AG04449 (cell line): ENCODE measurements at regions not wholly inside any gene's neighbourhood (a gene's known extent, or its start where the extent isn't known, plus 50 kb on each side); places are given as distances from the start of the nearest gene placed in this dataset.

Experiments used
- CTCF ChIA-PET: fragments of 350-600 bp; formaldehyde crosslinking; extraction: SDS; loops from one replicate; lab custom pipeline; 2021; ENCODE audit warnings: antibody characterized with exemption; lab: Yijun Ruan, JAX
- POLR2A ChIA-PET: fragments of 400-600, 350-600 bp; formaldehyde crosslinking; extraction: SDS; loops from one replicate; lab custom pipeline; 2020; ENCODE audit warnings: antibody characterized with exemption, inconsistent platforms; lab: Yijun Ruan, JAX
- DNase-seq: peaks from one replicate; pipeline ENCODE4 v3.0.0-alpha.2; 2010; ENCODE audit warnings: low read depth, low spot score
- H3K4me3 ChIP-seq: 2 replicates; pipeline ENCODE4 v1.5.1; 2011; ENCODE audit warnings: low read depth, mild to moderate bottlenecking, control low read depth, low read length
- CTCF ChIP-seq: IDR thresholded peaks from one replicate; pipeline ENCODE4 v1.5.1; 2011; ENCODE audit warnings: mild to moderate bottlenecking, moderate library complexity, low read length, control low read depth, inconsistent platforms; ENCODE audit not compliant: insufficient read depth; ENCODE audit errors: missing control alignments

- DNase-seq, result no peak
- CTCF ChIA-PET, result no interaction called here
- H3K4me3 ChIP-seq, result no peak overlapping the region
- POLR2A ChIA-PET, result no interaction called here
- no peak for TF ChIP-seq CTCF
Measured at GRCh38 chr6:8526624-8527023, 91.3 kb upstream of the SLC35B3 start.

- ChIA-PET CTCF (no interaction called here), POLR2A (no interaction called here)
- H3K4me3 ChIP-seq, result no peak overlapping the region
- TF ChIP-seq CTCF, result no peak
- no peak for DNase-seq
Measured at GRCh38 chr6:8525370-8525769, 90.0 kb upstream of the SLC35B3 start.

- TF ChIP-seq CTCF, result no peak
- no peak overlapping the region for H3K4me3 ChIP-seq
- POLR2A ChIA-PET, result no interaction called here
- DNase-seq, result no peak
- CTCF ChIA-PET, result no interaction called here
Measured at GRCh38 chr6:8513174-8513573, 77.8 kb upstream of the SLC35B3 start.

- no peak for DNase-seq
- ChIA-PET POLR2A (no interaction called here), CTCF (no interaction called here)
- H3K4me3 ChIP-seq, result no peak overlapping the region
- no peak for TF ChIP-seq CTCF
Measured at GRCh38 chr6:8507286-8507685, 71.9 kb upstream of the SLC35B3 start.

GRCh38 chr6:8506126-8506525, 70.8 kb upstream of the SLC35B3 start:
- no peak for TF ChIP-seq CTCF
- ChIA-PET POLR2A (no interaction called here), CTCF (no interaction called here)
- H3K4me3 ChIP-seq, result no peak overlapping the region
- no peak for DNase-seq

GRCh38 chr6:8499540-8499939, 64.2 kb upstream of the SLC35B3 start:
- DNase-seq, result no peak
- TF ChIP-seq CTCF, result peak; percentile 4
- H3K4me3 ChIP-seq, result no peak overlapping the region
- POLR2A ChIA-PET, result no interaction called here
- CTCF ChIA-PET, result interaction anchor here (0.9 to 2.7 kb wide), 3 partner anchors 306 to 1930 kb away, joined by 3 to 11 read pairs (median 3); no protein-coding TSS in a partner anchor
